Esophagus (tissue), 2 donors: ENCODE measurements at regions not wholly inside any gene's neighbourhood (a gene's known extent, or its start where the extent isn't known, plus 50 kb on each side); places are given as distances from the start of the nearest gene placed in this dataset.

Experiments used
- H3K27ac ChIP-seq, 2 donors: one replicate each; pipeline ENCODE4 v1.5.1; 2013; ENCODE audit warnings: low read depth in 2 of 2, mild to moderate bottlenecking in 2 of 2, inconsistent platforms in 1 of 2, low read length in 1 of 2, moderate library complexity in 1 of 2
- H3K27me3 ChIP-seq, 2 donors: one replicate each; pipeline ENCODE4 v1.6.1; 2013; ENCODE audit warnings: low read length in 2 of 2, control low read depth in 1 of 2, mild to moderate bottlenecking in 1 of 2; ENCODE audit not compliant: insufficient read depth in 2 of 2, control insufficient read depth in 1 of 2
- H3K36me3 ChIP-seq, 2 donors: one replicate each; pipeline ENCODE4 v1.6.1; 2013; ENCODE audit warnings: low read length in 1 of 2; ENCODE audit not compliant: control insufficient read depth in 2 of 2, insufficient read depth in 2 of 2
- H3K4me1 ChIP-seq, 2 donors: one replicate each; pipeline ENCODE4 v1.6.1; 2013; ENCODE audit warnings: low read length in 1 of 2; ENCODE audit not compliant: control insufficient read depth in 2 of 2, insufficient read depth in 2 of 2
- H3K4me3 ChIP-seq, 2 donors: one replicate each; pipeline ENCODE4 v1.5.1; 2013; ENCODE audit warnings: low read length in 2 of 2, mild to moderate bottlenecking in 2 of 2, low read depth in 1 of 2, moderate library complexity in 1 of 2
- H3K9me3 ChIP-seq, 2 donors: one replicate each; pipeline ENCODE4 v1.6.1; 2013; ENCODE audit warnings: mild to moderate bottlenecking in 2 of 2, low read depth in 1 of 2, low read length in 1 of 2, moderate library complexity in 1 of 2; ENCODE audit not compliant: control insufficient read depth in 2 of 2, insufficient read depth in 1 of 2
- WGBS, 2 donors: extraction: QIAGEN DNeasy Blood & Tissue Kit; methylation state at CpG; one replicate each; pipeline ENCODE4 v1.1.7; 2013; 5-methylcytosine and 5-hydroxymethylcytosine counted together
- donor health status: healthy with polysubstance abuse.
- donor health status: Bipolar disorder and iron deficiency.

DNA sequence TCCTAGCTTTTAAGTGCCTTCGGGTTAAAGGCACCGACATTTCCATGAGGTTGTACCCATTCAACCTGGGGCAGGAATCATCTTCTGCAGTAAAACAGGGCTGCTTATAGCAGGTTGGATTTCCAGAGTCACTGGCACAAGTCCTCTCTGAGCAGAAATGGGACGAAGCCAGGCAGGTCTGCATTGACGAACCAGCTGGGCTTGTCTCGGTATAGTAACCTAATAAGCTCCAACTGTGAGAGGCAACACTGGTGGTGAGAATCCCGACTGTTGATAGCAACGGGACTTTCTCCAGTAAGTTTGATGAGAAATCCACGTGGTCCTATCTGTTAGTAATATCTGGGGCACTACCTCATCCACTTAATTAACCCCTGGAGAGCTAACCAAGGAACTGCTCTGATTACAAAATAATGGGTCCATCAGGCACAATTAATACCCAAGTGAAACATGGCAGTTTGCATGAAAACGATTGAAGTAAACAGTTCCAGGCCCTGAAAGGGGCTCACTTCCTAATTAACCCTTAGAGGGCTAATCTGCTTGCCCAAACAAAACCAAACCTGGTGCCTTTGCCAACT, 491.0 kb upstream of the C9orf72 start:
- WGBS, 2 donors: 58 to 64% methylated on average over 9 of the region's 9 CpGs
- Histone ChIP-seq H3K4me1 (no peaks in the 10 kb centered on the region), H3K27ac (no peak overlapping the region), H3K36me3 (no peaks in the 10 kb centered on the region), H3K9me3 (no peaks in the 10 kb centered on the region), H3K4me3 (no peak overlapping the region), H3K27me3 (peaks cover 0 to 5% of the 10 kb centered on the region in 2 donors)

- 17 to 21% methylated on average over 1 of the region's 1 CpG for WGBS, 2 donors
These were observed 500.0 kb upstream of the C9orf72 start for GRCh38 chr9:28073270-28073669.

DNA sequence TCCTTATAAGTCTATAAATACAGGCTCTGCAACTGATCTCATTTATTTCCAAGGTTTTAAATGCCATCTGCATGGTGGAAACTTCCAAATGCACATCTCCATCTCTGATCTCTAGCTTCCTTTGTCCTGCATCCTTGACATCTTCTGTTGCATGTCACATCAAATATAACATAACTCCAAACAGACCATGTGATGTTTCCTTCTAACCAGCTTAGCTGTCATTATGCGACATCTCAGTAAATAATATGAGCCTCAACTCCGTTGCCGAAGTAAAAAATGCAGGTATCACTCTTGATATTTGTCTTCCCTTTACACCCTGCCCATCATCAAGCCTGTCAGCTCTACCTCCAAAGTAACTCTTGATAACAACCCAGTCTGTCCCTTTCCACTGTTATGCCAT, 506.4 kb upstream of the C9orf72 start:
- Histone ChIP-seq H3K36me3 (no peaks in the 10 kb centered on the region), H3K27me3 (no peaks in the 10 kb centered on the region), H3K4me3 (no peak overlapping the region), H3K9me3 (no peaks in the 10 kb centered on the region), H3K27ac (no peak overlapping the region), H3K4me1 (no peaks in the 10 kb centered on the region)
- WGBS, 2 donors: 78 to 93% methylated on average over 3 of the region's 3 CpGs

More at GRCh38 chr9:28073270-28073669, 500.0 kb upstream of the C9orf72 start:
- H3K27me3 ChIP-seq: no peaks in the 10 kb centered on the region
- no peak overlapping the region for H3K4me3 ChIP-seq
- H3K4me1 ChIP-seq: no peaks in the 10 kb centered on the region
- H3K9me3 ChIP-seq: no peaks in the 10 kb centered on the region
- H3K36me3 ChIP-seq: no peaks in the 10 kb centered on the region
- H3K27ac ChIP-seq: no peak overlapping the region

DNA sequence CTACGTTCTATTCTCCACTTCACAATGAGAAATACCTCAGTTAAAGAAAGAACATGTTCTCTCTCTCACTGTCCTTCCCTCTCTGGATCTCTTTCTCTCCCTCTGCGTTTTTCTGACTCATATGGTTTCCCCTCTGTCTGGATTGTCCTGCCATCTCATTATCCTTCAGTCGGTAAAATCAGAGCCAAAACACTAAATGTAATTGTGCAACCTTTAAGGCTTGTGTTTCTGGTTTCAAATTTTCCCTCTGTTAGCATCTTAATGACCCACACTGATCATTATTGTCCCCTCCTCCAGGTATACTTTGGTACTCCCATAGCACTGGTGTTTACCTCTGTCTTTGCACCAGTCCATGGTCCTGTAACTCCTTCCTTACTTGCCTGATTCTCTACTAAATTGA, 509.4 kb upstream of the C9orf72 start:
- Histone ChIP-seq H3K9me3 (no peaks in the 10 kb centered on the region), H3K27me3 (no peaks in the 10 kb centered on the region), H3K4me3 (no peak overlapping the region), H3K27ac (no peak overlapping the region), H3K4me1 (no peaks in the 10 kb centered on the region), H3K36me3 (no peaks in the 10 kb centered on the region)
- 58 to 69% methylated on average over 3 of the region's 3 CpGs for WGBS, 2 donors

DNA sequence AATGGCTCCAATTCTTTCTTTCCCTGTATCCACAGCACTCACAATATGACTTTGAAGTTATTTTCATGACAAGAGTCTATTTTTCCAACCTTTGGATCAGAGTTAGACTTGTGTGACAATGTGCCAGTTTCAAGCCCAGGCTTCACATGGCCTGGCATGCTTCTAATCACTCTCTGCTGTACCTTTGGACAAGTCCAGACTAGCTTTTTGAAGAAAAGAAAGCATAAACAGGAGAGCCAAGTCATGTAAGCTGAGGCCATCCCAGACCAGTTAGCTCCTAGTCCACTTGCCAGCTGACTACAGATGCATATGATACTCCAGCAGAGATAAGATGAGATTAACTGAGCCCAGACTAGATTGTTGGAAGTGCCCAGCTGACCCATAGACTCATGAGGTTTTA, 513.6 kb upstream of the C9orf72 start:
- no peaks in the 10 kb centered on the region for H3K27me3 ChIP-seq
- H3K9me3 ChIP-seq: no peaks in the 10 kb centered on the region
- no peaks in the 10 kb centered on the region for H3K36me3 ChIP-seq

GRCh38 chr9:28092981-28093936, 520.0 kb upstream of the C9orf72 start:
- 48 to 55% methylated on average over 10 of the region's 10 CpGs for WGBS, 2 donors
- no peaks in the 10 kb centered on the region for H3K36me3 ChIP-seq

More for the DNA sequence above, 513.6 kb upstream of the C9orf72 start:
- no peak overlapping the region for H3K27ac ChIP-seq
- no peaks in the 10 kb centered on the region for H3K4me1 ChIP-seq
- H3K4me3 ChIP-seq: no peak overlapping the region

DNA sequence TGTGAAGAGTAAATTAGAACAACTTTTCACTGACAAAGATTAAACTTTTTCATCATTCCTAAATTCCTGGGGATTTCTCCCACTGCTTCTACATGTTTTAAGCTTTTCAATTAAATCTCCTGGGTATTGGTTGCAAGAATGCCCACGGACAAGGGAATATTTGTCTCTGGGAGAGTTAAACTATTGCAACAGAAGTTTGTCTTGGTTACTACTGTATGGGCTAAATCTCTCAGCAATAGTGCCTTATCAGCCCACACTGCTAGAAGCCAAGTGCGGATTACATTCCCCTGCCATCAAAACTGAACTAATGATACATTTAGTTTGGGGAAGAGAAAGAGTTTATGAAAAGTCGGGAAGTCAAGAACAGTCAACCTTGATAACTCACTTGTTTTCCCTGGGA, 528.2 kb upstream of the C9orf72 start:
- 57 to 61% methylated on average over 3 of the region's 3 CpGs for WGBS, 2 donors
- H3K4me3 ChIP-seq: no peak overlapping the region
- no peak overlapping the region for H3K27ac ChIP-seq
- no peaks in the 10 kb centered on the region for H3K36me3 ChIP-seq
- H3K9me3 ChIP-seq: no peaks in the 10 kb centered on the region
- no peaks in the 10 kb centered on the region for H3K4me1 ChIP-seq
- H3K27me3 ChIP-seq: no peaks in the 10 kb centered on the region

More at GRCh38 chr9:28092981-28093936, 520.0 kb upstream of the C9orf72 start:
- Histone ChIP-seq H3K27me3 (no peaks in the 10 kb centered on the region), H3K27ac (no peak overlapping the region), H3K9me3 (no peaks in the 10 kb centered on the region), H3K4me3 (no peak overlapping the region), H3K4me1 (no peaks in the 10 kb centered on the region)

DNA sequence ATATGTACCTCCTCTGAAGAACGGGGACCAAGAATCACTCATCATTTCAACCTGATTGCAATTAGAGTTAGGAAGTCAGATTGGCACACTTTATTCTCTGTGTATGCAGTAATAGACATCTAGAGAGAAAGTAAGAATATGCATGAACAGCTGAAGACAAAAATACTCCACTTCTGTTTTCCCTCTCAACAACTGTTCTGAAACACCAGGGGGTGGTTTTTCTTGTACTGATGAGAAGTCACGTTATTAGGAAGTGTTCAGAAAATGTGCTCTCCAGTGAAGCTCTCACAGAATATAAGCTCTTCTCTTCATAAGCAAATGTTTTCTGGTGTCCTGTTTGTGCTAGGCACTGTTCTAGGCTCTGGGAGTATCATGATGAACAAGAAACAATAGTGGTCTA, 531.7 kb upstream of the C9orf72 start:
- no peak overlapping the region for H3K4me3 ChIP-seq
- H3K4me1 ChIP-seq: no peaks in the 10 kb centered on the region
- H3K27ac ChIP-seq: no peak overlapping the region
- no peaks in the 10 kb centered on the region for H3K27me3 ChIP-seq
- 70 to 82% methylated on average over 2 of the region's 2 CpGs for WGBS, 2 donors
- H3K9me3 ChIP-seq: no peaks in the 10 kb centered on the region
- no peaks in the 10 kb centered on the region for H3K36me3 ChIP-seq

GRCh38 chr9:28120184-28120583, 546.9 kb upstream of the C9orf72 start:
- Histone ChIP-seq H3K27me3 (no peaks in the 10 kb centered on the region), H3K27ac (no peak overlapping the region), H3K36me3 (no peaks in the 10 kb centered on the region), H3K4me1 (no peaks in the 10 kb centered on the region), H3K4me3 (no peak overlapping the region), H3K9me3 (no peaks in the 10 kb centered on the region)
- 59 to 61% methylated on average over 3 of the region's 3 CpGs for WGBS, 2 donors

DNA sequence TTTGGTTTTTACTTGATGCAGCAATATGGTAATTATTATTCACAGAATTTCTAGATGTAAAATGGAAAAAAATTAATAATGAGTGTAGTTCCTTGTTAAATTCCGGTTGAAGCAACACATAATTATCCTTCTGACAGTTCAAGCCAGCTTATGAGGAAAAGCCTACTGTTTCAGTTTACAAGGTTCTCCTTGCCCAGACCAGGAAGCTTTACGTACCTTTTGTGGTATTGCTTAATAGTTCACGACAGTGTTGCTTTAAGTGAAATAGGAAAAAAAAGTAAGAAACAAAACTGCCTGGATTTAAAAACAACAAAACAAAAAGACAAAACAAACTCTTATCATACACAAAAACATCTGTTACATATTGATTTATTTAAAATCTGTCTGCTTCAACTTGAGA, 547.3 kb upstream of the C9orf72 start:
- H3K4me1 ChIP-seq: no peaks in the 10 kb centered on the region
- H3K4me3 ChIP-seq: no peak overlapping the region
- WGBS, 2 donors: 30 to 31% methylated on average over 3 of the region's 3 CpGs
- no peaks in the 10 kb centered on the region for H3K27me3 ChIP-seq
- no peaks in the 10 kb centered on the region for H3K36me3 ChIP-seq
- H3K9me3 ChIP-seq: no peaks in the 10 kb centered on the region
- no peak overlapping the region for H3K27ac ChIP-seq
